ENCODE measurements at regions not wholly inside any gene's neighbourhood (a gene's known extent, or its start where the extent isn't known, plus 50 kb on each side); places are given as distances from the start of the nearest gene placed in this dataset.

- no peak for DNase-seq
Observed at GRCh38 chr2:16870491-16871076, 204.9 kb upstream of the CYRIA start.

GRCh38 chr2:16869711-16870110 lies 204.1 kb upstream of the CYRIA start:
- DNase-seq, result no peak

GRCh38 chr2:16862471-16862870 lies 196.8 kb upstream of the CYRIA start:
- no peak for DNase-seq

GRCh38 chr2:16861530-16861929 lies 195.9 kb upstream of the CYRIA start:
- DNase-seq, result no peak

GRCh38 chr2:16861111-16861510 lies 195.5 kb upstream of the CYRIA start:
- DNase-seq, result no peak

GRCh38 chr2:16860627-16861026 lies 195.0 kb upstream of the CYRIA start:
- no peak for DNase-seq

GRCh38 chr2:16855183-16855582 lies 189.5 kb upstream of the CYRIA start:
- no peak for DNase-seq

GRCh38 chr2:16853088-16853487 lies 187.5 kb upstream of the CYRIA start:
- DNase-seq, result no peak

- no peak for DNase-seq
Observed at GRCh38 chr2:16852651-16853050, 187.0 kb upstream of the CYRIA start.

GRCh38 chr2:16851126-16851525 lies 185.5 kb upstream of the CYRIA start:
- no peak for DNase-seq

- DNase-seq, result no peak
Observed at GRCh38 chr2:16840496-16841172, 175.0 kb upstream of the CYRIA start.

GRCh38 chr2:16832910-16833309 lies 167.3 kb upstream of the CYRIA start:
- DNase-seq, result no peak

GRCh38 chr2:16828828-16829160 lies 163.2 kb upstream of the CYRIA start:
- no peak for DNase-seq

- DNase-seq, result no peak
Observed at GRCh38 chr2:16828044-16828827, 162.6 kb upstream of the CYRIA start.

- DNase-seq, result no peak
Observed at GRCh38 chr2:16824472-16824871, 158.8 kb upstream of the CYRIA start.

GRCh38 chr2:16821692-16822091 lies 156.1 kb upstream of the CYRIA start:
- DNase-seq, result no peak

GRCh38 chr2:16818203-16818556 lies 152.5 kb upstream of the CYRIA start:
- no peak for DNase-seq

GRCh38 chr2:16817305-16818202 lies 151.9 kb upstream of the CYRIA start:
- DNase-seq, result no peak

GRCh38 chr2:16816522-16816921 lies 150.9 kb upstream of the CYRIA start:
- DNase-seq, result no peak

- DNase-seq, result no peak
Observed at GRCh38 chr2:16816016-16816415, 150.4 kb upstream of the CYRIA start.

- no peak for DNase-seq
Observed at GRCh38 chr2:16813593-16813992, 148.0 kb upstream of the CYRIA start.

GRCh38 chr2:16798472-16798871 lies 132.8 kb upstream of the CYRIA start:
- DNase-seq, result no peak

- DNase-seq, result no peak
Observed at GRCh38 chr2:16791496-16791895, 125.9 kb upstream of the CYRIA start.
